Fibroblast of mammary gland (primary cell): ENCODE measurements at regions not wholly inside any gene's neighbourhood (a gene's known extent, or its start where the extent isn't known, plus 50 kb on each side); places are given as distances from the start of the nearest gene placed in this dataset.

ENCODE experiments used
- DNase-seq: peaks from one replicate; pipeline ENCODE4 v3.0.0-alpha.2; 2010; ENCODE audit warnings: low read depth
- H3K4me3 ChIP-seq: 2 replicates; pipeline ENCODE4 v1.5.1; 2011; ENCODE audit warnings: low read depth, mild to moderate bottlenecking, low read length, moderate library complexity; ENCODE audit not compliant: control insufficient read depth
- TF ChIP-seq, protein P1 (sequence below): conservative IDR thresholded peaks from 2 replicates; pipeline ENCODE4 v1.5.1; 2011; ENCODE audit warnings: low read depth, low read length, inconsistent platforms; ENCODE audit not compliant: control insufficient read depth, insufficient read depth

DNA sequence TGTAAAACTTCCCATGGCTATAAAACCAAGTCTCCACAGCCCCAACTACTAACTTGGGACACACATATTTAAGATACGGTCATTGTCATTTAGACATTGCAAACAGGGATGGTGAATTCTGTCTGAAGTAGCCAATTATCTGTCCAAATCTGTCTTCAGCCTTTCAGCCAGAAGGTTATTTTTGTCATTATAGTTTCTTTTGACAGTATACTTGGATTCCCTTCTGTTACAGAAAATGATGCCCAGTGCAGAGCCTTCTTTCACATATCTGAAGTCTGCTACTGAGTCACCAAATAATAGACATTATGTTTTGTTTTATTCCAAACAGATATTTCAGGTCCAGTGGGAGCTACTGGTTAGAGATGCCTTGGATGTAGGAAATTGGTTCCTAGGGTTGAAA is 452.4 kb upstream of the HTR2A start:
- TF ChIP-seq, protein P1, sequence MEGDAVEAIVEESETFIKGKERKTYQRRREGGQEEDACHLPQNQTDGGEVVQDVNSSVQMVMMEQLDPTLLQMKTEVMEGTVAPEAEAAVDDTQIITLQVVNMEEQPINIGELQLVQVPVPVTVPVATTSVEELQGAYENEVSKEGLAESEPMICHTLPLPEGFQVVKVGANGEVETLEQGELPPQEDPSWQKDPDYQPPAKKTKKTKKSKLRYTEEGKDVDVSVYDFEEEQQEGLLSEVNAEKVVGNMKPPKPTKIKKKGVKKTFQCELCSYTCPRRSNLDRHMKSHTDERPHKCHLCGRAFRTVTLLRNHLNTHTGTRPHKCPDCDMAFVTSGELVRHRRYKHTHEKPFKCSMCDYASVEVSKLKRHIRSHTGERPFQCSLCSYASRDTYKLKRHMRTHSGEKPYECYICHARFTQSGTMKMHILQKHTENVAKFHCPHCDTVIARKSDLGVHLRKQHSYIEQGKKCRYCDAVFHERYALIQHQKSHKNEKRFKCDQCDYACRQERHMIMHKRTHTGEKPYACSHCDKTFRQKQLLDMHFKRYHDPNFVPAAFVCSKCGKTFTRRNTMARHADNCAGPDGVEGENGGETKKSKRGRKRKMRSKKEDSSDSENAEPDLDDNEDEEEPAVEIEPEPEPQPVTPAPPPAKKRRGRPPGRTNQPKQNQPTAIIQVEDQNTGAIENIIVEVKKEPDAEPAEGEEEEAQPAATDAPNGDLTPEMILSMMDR, result no peak
- H3K4me3 ChIP-seq, result no peak overlapping the region
- no peak for DNase-seq

GRCh38 chr13:47337781-47338507 is 441.1 kb upstream of the HTR2A start:
- TF ChIP-seq, protein P1, result no peak
- DNase-seq, result peak; percentile 97
- no peak overlapping the region for H3K4me3 ChIP-seq

DNA sequence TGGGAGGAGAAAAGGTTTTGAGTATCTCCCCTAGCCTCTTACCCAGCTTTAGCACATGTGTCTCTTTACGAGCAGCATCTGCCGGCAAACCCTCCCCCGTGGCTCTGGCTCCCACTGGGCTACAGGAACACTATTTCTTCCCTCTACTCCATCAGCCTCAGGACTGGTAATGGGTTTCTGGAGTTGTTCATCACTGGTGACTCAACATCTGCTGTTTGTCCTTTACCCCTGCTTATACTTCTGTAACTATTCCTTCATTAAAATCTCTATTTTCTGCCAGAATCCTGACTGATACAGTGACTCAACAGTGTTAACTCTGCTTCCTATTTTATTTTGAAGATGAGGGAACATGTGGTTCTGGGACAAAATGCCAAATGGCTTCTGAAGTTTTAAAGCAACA is 437.3 kb upstream of the HTR2A start:
- peak; percentile 99 for DNase-seq
- H3K4me3 ChIP-seq, result no peak overlapping the region
- TF ChIP-seq, protein P1, result no peak

DNA sequence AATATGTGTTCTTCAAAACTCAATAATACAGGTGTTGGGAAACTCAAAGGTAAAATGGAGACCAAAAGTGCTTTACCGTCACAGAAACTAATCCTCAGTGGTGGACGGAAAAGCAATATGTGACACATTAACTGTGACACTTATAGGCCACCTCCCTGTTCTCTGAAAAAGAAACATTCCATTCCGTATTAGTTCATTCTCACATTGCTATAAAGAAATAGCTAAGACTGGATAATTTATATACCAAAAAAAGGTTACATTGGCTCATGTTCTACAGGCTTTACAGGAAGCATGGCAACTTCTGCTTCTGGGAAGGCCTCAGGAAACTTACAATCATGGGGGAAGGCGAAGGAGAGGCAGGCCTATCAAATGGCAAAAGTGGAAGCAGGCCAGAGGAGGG is 435.3 kb upstream of the HTR2A start:
- DNase-seq, result peak; percentile 32
- TF ChIP-seq, protein P1, result no peak
- H3K4me3 ChIP-seq, result no peak overlapping the region

DNA sequence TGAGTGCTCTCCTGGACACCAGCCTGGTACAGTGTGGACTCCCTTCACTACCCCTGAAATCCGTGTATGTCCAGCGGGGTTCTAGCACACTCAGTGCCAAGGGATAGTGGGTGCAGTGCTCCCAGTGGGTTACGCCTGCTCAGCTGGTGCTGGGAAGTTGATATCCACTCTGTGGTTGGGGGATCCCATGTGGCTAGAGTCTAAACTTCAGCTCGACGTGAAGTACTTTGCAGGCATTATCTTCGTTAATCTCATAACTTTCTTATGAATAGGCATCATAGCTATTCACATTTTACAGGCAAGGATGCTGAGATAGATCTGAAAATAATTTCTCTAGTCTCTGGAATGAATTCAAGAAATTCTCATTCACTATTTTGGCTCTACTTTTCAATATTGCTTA is 433.2 kb upstream of the HTR2A start:
- DNase-seq, result no peak
- no peak overlapping the region for H3K4me3 ChIP-seq
- TF ChIP-seq, protein P1, result no peak

GRCh38 chr13:47327861-47328260 is 431.0 kb upstream of the HTR2A start:
- no peak overlapping the region for H3K4me3 ChIP-seq
- TF ChIP-seq, protein P1, result no peak
- no peak for DNase-seq

- DNase-seq, result peak; percentile 92
- no peak overlapping the region for H3K4me3 ChIP-seq
Measured at GRCh38 chr13:47326061-47326460, 429.2 kb upstream of the HTR2A start.

More at GRCh38 chr13:47326061-47326460, 429.2 kb upstream of the HTR2A start:
- TF ChIP-seq, protein P1, result no peak
